ENCODE measurements at regions not wholly inside any gene's neighbourhood (a gene's known extent, or its start where the extent isn't known, plus 50 kb on each side); places are given as distances from the start of the nearest gene placed in this dataset.
"Not testable (repeated sequence)": the region's sequence is repeated elsewhere in the genome, so short reads cannot be mapped to it uniquely, and the experiment has no call there.

DNA sequence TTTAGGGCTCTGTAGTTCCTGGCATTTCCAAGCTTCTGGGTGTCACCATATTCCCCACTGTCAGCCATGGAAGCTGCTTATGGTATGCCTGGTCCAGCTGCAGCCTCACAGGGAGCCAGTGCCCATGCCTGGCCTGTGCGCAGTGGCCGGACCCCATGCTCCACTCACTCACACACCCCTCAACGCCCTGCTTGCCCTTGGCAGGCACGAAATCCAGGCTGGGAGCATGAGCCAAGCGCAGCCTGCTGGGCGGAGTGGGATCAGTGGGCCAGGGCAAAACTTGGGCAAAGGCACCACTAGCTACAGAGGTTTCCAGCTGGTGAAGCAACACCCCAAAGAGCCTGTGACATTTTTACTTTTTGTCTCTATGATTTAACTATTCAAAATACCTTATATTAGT, 520.4 kb downstream of the RWDD3 start:
- DNase-seq (ENCODE audit: low read depth in 2 of 2) = no peak

DNA sequence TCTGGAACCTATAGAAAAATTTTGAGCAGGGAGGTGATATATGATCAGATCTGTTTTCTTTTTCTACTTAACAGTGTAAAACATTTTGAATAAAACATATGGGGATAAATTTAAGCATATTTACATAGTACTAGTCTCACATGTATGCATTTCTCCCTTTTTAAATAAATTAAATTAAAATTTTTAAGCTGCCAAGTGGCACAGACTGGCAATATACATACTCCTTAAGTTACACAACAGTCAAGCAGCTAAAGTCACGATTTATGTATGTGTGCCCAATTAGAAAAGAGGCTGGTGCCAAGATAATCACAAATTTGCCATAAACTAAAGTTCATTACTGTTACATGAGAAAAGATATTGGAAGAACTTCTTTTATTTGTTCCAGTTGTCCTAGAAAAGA, 532.0 kb downstream of the RWDD3 start:
- no peak for DNase-seq (ENCODE audit: low read depth in 2 of 2)

DNA sequence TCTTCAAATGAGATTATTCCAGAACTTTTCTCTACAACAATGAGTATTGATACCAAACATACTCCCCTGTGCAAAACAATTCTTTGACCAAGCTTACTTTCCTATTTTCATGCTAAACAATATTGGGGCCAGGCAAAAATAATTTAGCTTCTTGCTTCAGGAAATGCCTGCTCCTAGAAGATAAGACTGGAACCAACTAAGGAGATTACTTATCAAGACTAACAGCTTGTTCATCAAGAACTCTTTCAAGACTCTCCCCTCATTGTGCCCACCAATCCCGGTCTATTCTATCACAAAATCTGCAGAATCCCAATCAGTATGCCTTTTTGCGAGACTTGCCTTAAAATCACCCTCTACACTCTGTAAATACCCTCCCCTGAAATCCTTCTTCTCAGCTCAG, 536.6 kb downstream of the RWDD3 start:
- no peak for DNase-seq (ENCODE audit: low read depth in 2 of 2)

DNA sequence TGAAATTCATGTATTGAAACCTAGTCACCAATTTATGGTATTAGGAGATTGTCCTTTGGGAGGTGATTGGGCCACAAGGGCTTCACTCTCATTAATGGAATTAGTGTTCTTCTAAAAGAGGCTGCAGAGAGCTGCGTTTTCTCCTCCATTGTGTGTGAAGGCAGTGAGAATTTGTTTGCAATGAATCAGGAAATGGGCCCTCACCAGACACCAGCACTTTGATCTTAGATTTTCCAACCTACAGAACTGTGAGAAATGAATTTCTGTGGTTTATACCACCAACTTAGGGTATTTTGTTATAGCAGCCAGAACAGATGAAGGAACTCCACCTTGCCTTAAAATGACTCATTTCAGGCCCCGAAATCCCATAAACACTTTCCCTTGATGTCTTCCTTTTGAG, 544.2 kb downstream of the RWDD3 start:
- DNase-seq (ENCODE audit: low read depth in 2 of 2) = no peak

DNA sequence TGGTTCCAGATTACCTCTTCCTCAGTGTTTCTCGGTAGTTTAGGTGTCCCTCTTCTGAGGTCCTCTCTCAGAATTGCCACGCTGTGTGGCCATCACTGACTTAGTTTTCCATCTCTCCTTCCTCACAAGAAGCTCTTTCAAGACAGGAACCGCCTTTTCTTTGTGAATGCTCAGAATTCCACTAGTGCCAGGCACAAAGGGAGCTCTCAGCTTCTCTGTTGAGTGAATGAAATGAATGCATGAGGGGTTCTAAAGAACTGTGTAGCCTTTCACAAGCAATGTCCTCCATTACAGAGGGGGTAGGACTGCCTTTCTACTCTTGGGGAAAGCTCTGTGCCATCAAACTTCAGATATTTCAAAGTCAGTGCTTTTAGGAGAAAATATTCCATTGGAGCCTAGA, 546.8 kb downstream of the RWDD3 start:
- no peak for DNase-seq (ENCODE audit: low read depth in 2 of 2)

DNA sequence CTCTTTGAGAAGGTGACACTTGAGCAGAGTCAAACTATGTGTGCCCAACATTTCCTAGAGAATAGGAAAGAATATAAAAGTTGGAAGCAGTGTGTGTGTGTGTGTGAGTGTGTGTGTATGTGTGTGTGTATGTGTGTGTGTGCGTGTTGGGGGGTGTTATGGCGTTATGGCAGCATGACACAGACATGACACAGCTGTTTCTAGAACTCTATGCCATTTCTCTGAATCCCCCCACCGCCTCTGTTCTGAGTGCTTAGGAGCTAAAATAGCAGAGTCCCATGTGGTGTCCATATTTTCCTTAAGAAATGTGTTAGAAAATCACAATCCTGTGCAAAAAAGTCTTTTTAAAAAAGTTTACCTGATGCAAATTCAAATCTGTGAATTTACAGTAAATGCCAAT, 556.1 kb downstream of the RWDD3 start:
- DNase-seq (ENCODE audit: low read depth in 2 of 2) = no peak

DNA sequence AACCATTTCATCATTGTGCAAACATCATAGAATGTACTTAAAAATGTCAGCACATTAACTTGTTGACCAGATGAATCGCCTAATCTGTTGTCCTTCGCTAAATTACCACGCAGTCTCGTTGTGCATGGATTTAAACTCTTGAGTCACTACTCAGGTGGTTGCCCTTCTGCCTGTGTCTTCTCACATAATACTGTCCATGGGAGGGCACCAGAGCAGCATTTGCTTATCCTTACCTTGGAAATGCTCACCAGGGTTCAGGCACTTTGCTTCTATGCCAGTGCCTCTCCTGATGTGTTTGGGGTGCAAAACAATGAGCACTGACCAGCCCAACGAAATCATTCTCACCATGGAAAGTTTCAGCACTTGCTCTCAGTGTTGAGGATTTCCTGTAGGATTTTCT, 559.9 kb downstream of the RWDD3 start:
- no peak for DNase-seq (ENCODE audit: low read depth in 2 of 2)

DNA sequence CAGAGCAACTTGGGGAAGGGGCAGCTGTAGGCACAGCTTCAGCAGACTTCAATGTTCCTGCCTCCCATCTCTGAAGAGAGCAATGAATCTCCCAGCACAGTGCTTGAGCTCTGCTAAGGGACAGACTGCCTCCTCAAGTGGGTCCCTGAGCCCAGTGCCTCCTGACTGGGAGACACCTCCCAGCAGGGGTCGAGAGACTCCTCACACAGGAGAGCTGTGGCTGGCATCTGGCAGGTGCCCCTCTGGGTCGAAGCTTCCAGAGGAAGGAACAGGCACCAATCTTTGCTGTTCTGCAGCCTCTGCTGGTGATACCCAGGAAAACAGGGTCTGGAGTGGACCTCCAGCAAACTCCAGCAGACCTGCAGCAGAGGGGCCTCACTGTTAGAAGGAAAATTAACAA, 563.8 kb downstream of the RWDD3 start:
- DNase-seq (ENCODE audit: low read depth in 2 of 2) = not testable (repeated sequence)

DNA sequence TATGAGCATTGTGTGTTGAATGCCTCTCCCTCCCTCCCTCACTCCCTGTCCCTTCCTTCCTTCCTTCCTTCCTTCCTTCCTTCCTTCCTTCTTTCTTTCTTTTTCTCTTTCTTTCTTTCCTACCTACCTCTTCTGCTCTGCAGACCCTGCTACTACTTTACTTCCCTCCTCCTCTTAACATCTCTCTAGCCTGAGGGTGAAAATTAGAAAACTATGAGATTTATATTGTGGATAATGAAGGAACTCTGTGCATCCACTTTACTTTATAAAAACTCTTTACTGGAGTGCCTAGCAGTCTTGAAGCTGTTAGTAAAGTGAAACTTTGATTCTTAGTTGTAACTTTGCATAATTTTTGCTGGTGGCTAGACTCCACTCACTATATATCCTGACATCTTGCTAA, 572.2 kb downstream of the RWDD3 start:
- DNase-seq (ENCODE audit: low read depth in 2 of 2) = no peak

DNA sequence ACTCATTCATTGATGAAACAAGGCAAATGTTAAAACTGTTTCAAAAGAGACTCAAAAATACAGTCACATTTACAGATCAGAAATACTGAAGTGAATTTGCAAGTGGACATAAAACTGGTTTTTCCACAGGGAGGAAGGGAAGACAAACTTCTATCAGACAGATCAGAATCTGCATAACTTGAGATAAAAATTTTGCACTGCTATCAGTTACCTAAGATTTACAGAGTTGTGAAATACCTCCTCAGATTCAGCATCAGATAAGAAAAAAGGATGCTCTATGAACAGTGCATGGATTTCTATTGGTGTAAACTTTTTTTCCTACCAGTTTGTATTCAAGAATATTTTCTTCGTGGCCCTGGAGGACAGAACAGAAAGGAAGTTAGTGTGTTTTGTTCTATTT, 575.4 kb downstream of the RWDD3 start:
- no peak for DNase-seq (ENCODE audit: low read depth in 2 of 2)

DNA sequence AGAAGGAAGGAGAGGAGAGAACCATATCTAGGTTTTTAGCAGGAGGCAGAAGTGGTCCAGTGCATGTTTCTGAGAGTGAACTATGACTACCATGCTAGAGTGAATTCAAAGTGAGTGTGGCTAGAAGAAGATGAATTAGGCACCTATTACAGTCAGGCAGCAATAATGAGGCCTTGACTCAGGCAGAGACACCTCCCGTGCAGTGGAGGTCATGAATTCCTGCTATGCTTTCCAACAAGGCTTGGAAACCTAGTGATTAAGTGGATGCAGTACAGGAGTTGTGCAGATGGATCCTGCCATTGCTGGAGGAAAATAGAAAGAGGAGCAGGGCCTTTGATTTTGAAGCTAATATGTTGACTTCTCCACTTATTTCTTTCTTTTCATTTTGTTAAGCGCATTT, 581.5 kb downstream of the RWDD3 start:
- DNase-seq (ENCODE audit: low read depth in 2 of 2) = no peak

DNA sequence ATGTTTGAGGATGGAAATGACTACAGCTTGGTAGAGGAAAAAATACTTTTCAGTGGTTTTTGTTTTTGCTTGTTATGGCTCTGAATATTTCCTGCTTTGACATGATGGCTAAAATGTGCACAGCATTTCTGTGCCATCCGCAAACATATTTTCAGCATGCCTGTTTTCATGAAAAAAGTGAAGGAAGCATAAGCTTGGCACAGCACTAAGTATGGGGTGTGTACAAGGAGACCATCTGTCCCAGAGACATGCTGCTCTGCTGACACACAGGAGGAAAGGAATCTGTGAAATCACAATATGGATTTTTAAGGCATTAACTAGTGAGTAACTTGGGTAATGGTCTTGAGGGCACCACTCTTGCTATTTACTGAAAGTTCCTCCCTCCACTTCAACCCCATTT, 595.5 kb downstream of the RWDD3 start:
- no peak for DNase-seq (ENCODE audit: low read depth in 2 of 2)

DNA sequence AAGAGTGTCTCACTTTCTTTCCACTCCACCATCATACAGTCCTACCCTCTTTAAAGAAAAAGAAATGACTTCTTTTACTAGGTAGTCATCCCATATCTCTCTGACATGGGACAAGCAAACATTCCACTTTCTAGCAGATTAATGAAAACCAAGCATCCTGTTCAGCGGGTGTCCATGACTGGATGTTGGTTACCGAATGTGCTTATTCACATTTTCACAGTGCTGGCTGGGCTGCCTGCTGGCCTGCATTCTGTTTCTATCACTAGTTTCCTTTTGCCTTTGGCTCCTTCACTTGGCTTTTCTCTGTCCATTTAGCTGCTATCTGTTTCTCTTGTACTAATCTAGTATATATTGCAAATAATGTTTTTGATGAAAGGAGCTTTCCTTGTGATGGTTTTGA, 598.4 kb downstream of the RWDD3 start:
- DNase-seq (ENCODE audit: low read depth in 2 of 2) = no peak

DNA sequence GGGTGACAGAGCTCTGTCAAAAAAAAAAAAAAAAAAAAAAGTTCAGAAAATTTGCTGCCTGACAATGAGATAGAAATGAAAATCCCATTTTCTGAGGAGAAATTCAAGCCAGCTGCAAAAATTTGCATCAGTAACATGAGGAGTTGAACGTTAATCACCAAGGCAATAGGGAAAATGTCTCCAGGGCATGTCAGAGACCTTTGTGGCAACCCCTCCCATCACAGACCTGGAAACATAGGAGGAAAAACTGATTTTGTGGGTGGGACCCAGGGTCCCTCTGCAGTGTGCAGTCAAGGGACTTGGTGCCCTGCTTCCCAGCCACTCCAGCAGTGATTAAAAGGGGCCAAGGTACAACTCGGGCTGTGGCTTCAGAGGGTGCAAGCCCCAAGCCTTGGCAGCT, 615.4 kb downstream of the RWDD3 start:
- no peak for DNase-seq (ENCODE audit: low read depth in 2 of 2)

DNA sequence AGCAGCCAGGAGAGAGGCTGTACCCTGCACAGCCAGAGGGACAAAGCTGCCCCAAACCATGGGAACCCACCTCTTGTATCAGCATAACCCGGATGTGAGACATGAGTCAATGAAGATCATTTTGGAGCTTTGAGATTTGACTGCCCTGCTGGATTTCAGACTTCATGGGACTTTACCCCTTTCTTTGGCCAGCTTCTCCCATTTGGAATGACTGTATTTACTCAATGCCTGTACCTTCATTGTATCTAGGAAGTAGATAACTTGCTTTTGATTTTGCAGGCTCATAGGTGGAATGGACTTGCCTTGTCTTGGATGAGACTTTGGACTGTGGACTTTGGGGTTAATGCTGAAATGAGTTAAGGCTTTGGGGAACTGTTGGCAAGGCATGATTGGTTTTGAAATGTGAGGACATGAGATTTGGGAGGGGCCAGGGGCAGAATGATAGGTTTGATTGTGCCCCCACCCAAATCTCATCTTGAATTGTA, 616.2 kb downstream of the RWDD3 start:
- no peak for DNase-seq (ENCODE audit: low read depth in 2 of 2)

DNA sequence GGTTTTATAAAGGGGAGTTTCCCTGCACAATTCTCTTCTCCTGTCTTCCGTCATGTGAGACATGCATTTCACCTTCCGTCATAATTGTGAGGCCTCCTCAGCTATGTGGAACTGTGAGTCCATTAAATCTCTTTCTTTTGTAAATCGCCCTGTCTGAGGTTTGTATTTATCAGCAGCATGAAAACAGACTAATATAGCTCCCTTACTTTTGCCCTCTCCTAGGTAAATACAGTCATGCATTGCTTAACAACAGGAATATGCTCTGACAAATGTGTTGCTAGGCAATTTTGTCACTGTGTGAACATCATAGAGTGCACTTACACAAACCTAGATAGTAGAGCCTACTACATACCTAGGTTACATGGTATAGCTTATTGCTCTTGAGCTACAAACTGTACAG, 616.8 kb downstream of the RWDD3 start:
- no peak for DNase-seq (ENCODE audit: low read depth in 2 of 2)

DNA sequence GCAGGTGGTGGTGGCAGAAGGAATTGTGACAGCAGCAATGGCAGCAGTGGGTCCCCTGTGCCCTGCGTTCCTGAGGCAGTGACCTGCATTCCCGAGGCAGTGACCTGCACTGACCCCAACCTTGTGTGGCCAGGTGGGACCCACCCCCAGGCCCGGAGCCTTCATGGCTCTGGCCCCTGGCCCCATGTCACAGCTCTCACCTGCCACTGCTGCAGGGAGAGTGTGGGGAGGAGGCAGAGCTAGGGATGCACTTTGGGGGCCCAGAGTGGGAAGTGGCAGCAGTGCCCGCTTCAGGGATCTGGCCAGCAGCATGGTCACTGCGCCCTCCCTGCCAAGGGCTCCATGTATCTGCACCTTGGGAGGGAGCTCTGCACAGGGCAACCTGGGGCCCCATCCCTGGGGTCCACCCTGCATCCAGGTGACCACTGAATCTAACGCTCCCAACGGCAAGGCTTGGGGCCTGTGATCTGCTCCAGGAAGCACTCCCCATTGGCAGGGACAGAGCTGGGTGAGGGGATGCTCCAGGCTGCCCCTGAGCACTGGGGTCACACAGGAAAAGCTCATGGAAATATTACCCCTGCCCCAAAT, 618.6 kb downstream of the RWDD3 start:
- no peak for DNase-seq (ENCODE audit: low read depth in 2 of 2)

DNA sequence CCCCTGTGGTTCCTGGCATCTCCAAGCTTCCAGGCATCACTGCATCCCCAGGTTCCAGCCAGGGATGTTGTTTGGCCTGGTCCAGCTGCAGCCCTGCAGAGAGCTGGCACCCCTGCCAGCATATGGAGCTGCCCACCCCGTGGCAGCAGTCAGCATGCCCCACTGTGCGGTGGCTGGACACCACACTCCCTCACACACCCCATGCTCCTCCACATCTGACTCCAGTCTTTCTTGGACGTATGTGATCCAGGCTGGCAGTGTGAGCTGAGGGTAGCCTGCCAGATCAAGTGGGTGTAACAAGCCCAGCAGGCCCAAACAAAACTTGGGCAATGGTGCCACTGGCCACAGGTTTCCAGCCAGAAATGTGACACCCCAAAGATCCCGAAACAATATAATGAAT, 620.4 kb downstream of the RWDD3 start:
- DNase-seq (ENCODE audit: low read depth in 2 of 2) = no peak

DNA sequence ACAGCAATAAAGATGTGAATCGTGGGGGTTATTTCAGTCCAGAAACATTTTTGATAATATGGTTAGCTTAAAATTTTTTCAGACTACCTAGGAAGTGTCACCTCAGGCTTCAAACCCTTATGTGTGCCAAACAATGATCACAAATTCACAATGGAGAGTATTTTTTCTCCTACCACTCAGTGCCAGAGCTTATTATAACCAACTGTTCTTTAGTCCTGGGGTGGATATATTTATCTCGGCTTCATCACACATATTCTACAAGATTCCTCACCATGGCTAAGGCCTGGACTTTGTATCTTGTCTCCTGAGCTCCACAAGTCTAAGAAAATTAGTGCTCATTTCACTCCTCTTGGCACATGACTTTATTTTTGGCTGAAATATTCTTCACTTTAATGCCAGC, 629.1 kb downstream of the RWDD3 start:
- no peak for DNase-seq (ENCODE audit: low read depth in 2 of 2)

DNA sequence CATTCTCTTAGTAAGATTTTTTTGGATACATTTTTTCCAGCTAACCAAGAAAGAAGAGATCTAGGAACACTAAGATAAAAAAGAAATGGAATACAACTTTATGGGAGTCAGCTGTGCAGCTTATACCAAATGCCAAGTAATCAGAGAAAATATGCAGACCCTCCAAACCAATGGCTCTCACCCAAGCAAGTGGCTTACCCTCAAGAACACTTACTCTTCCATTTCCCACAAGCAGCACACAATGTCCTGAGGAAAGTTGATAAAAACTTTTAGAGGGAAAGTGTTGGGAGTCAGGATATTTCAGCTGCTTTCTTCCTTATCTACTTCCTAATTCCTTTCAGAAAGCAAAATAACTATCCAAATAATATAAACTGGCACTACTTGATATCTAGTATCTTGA, 631.8 kb downstream of the RWDD3 start:
- DNase-seq (ENCODE audit: low read depth in 2 of 2) = no peak

DNA sequence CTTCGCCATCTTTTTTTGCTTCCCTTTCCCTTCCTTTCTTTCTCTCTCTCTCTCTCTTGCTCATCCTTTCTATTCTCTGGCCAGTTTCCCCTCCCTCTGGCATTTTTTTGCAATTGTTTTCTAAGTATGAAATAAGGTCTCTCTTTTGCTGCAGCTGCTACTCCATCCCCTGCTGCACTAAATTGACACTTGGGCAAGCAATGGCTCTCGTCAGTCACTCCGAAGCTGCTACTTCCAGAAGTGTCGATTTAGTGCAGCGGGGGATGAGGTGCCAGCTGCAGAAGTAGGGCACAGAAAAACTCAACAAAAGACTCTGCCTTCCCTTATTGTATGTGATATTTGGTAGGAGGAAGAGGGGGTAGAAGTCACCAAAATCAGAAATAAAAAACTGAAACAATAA, 642.3 kb downstream of the RWDD3 start:
- no peak for DNase-seq (ENCODE audit: low read depth in 2 of 2)

DNA sequence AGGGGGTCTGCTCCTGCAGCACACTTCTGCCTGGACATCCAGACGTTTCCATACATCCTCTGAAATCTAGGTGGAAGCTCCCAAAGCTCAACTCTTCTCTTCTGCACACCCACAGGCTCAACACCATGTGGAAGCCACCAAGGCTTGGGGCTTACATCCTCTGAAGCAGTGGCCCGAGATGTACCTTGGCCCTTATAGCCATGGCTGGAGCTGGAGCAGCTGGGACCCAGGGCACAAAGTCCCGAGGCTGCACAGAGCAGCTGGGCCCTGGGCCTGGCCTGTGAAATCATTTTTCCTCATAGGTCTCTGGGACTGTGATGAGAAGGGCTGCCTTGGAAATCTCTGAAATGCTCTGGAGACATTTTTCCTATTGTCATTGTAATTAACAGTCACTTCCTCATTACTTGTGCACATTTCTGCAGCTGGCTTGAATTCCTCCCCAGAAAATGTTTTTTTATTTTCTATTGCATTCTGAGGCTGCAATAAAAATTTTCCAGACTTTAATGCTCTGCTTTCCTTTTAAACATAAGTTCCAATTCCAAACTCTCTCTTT, 645.6 kb downstream of the RWDD3 start:
- no peak for DNase-seq (ENCODE audit: low read depth in 2 of 2)

DNA sequence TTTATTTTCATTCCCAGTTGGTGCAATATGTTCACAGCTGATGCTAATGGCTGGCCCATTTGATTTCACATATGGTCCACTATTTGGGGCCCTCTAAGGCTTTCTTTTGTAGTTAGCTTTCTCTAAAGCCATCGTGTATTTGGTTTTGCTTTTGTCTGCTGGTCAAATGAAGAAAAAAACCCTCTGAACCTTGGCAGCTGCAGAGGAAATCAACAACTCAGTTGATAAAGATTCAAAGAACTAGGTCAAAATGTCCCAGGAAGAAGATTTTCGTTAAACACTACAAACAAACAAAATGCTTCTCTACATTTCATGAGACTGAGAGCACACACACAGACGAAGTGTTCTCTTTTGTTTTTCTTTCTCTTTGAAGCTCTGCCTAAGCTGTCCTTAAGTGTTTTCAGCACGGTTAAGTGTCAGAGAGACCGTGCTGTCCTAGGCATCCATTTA, 655.0 kb downstream of the RWDD3 start:
- no peak for DNase-seq (ENCODE audit: low read depth in 2 of 2)

DNA sequence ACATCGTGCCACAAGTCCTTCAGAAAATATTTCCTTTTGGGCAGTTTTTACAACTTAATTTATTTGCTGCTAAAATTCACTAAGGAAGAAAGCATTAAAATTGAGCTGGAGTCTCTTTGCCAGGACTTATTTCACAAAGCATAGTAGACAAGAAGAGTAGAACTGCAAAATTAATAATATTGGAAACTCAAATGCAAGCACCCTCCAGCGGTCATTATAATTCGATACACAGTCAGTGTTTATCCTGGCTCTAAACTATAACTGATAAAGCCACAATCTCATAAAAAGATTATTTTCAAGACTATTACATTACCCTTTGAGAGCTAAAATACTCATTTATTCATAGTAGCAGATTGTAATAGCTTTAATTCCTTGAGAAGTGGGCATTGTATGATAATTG, 655.4 kb downstream of the RWDD3 start:
- DNase-seq (ENCODE audit: low read depth in 2 of 2) = no peak

Data from fibroblast of skin of left biceps (primary cell).